K562 (cell line): ENCODE measurements at regions not wholly inside any gene's neighbourhood (a gene's known extent, or its start where the extent isn't known, plus 50 kb on each side); places are given as distances from the start of the nearest gene placed in this dataset.

Experiments used
- ATAC-seq: fragments of 200-7000 bp; cut with Tn5 transposase; 3 replicates; pipeline ENCODE4 v1.9.1; 2020; ENCODE audit warnings: moderate library complexity
- BruUV-seq: library from RNA; stranded (reverse); fragments of 400-500 nt; replicated peaks from 2 replicates; lab custom pipeline; 2021; lab: Mats Ljungman, UMichigan
- CTCF ChIA-PET: fragments of 300-600 bp; formaldehyde crosslinking; extraction: SDS; loops from one replicate; lab custom pipeline; 2021; ENCODE audit warnings: low intra/inter-chr PET ratio; lab: Yijun Ruan, JAX
- POLR2A ChIA-PET: fragments of 300-600, 350-650 bp; sonication (Branson Sonifier 250); formaldehyde crosslinking; extraction: SDS; loops from one replicate; lab custom pipeline; 2021; ENCODE audit warnings: antibody characterized with exemption, inconsistent platforms; lab: Yijun Ruan, JAX
- DNase-seq, 4 experiments: peaks; one replicate each; pipeline versions ENCODE4 v3.0.0 to v3.0.0-alpha.2; 2011 to 2018; ENCODE audit warnings: low spot score in 3 of 4, mixed read lengths in 3 of 4; ENCODE audit errors: extremely low read depth in 1 of 4
- FAIRE-seq: peaks from 2 replicates; lab custom pipeline; 2011; peaks lifted over from hg19 to GRCh38; lab: Jason Lieb, UNC
- H2AFZ ChIP-seq: 2 replicates; pipeline ENCODE4 v1.6.0; 2011; ENCODE audit warnings: low read depth, low read length, control low read depth, inconsistent platforms
- H3K27ac ChIP-seq: fragments of 200-600 bp; 3 replicates; pipeline ENCODE4 v1.8.0; 2011; ENCODE audit warnings: low read depth, mild to moderate bottlenecking, control low read depth, inconsistent platforms, low read length, moderate library complexity, mixed read lengths; ENCODE audit errors: extremely low read depth
- H3K27me3 ChIP-seq, 2 experiments: fragments of 300-600 bp in 1 of 2; 2 replicates in 1 of 2; 3 replicates in 1 of 2; pipeline versions ENCODE4 v1.6.0 to v1.8.0; 2011; ENCODE audit warnings: inconsistent platforms in 2 of 2, low read length in 2 of 2, mild to moderate bottlenecking in 1 of 2, mixed read lengths in 1 of 2, moderate library complexity in 1 of 2; ENCODE audit not compliant: control insufficient read depth in 2 of 2, insufficient read depth in 2 of 2
- H3K36me3 ChIP-seq: fragments of 300-600 bp; 3 replicates; pipeline ENCODE4 v1.8.0; 2011; ENCODE audit warnings: mild to moderate bottlenecking, low read length, inconsistent platforms; ENCODE audit not compliant: control insufficient read depth, insufficient read depth
- H3K4me1 ChIP-seq, 2 experiments: fragments of 200-600 bp in 1 of 2; replicated peaks in 1 of 2; 2 replicates in 1 of 2; 3 replicates in 1 of 2; pipeline versions ENCODE4 v1.5.1 to v1.8.0; 2011; ENCODE audit warnings: inconsistent platforms in 2 of 2, low read length in 2 of 2, mild to moderate bottlenecking in 1 of 2, mixed read lengths in 1 of 2, moderate library complexity in 1 of 2; ENCODE audit not compliant: control insufficient read depth in 2 of 2, insufficient read depth in 2 of 2
- H3K4me2 ChIP-seq: 2 replicates; pipeline ENCODE4 v1.6.1; 2011; ENCODE audit warnings: low read length, control low read depth, inconsistent platforms, mixed read lengths; ENCODE audit not compliant: insufficient read depth
- H3K4me3 ChIP-seq: fragments of 200-600 bp; sonication (generic), shearing (Covaris generic); 2 replicates; pipeline ENCODE4 v1.5.1; 2016; ENCODE audit warnings: control low read depth, inconsistent platforms
- H3K79me2 ChIP-seq: fragments of 200-600 bp; 3 replicates; pipeline ENCODE4 v1.8.0; 2011; ENCODE audit warnings: low read length, inconsistent platforms; ENCODE audit not compliant: control insufficient read depth, insufficient read depth
- H3K9ac ChIP-seq, 2 experiments: 2 replicates each; pipeline versions ENCODE4 v1.6.0 to v1.6.1; 2011; ENCODE audit warnings: low read depth in 2 of 2, low read length in 2 of 2, control low read depth in 1 of 2, inconsistent platforms in 1 of 2, mild to moderate bottlenecking in 1 of 2, mixed read lengths in 1 of 2; ENCODE audit not compliant: insufficient read depth in 1 of 2
- H3K9me1 ChIP-seq: one replicate; pipeline ENCODE4 v1.6.0; 2011; ENCODE audit warnings: inconsistent platforms, mild to moderate bottlenecking, low read length, moderate library complexity; ENCODE audit not compliant: control insufficient read depth, insufficient read depth
- H3K9me3 ChIP-seq: replicated peaks from 2 replicates; pipeline ENCODE4 v1.5.1; 2011; ENCODE audit warnings: low read depth, low read length, inconsistent platforms; ENCODE audit not compliant: control insufficient read depth, insufficient read depth
- H4K20me1 ChIP-seq: replicated peaks from 2 replicates; pipeline ENCODE4 v1.6.1; 2011; ENCODE audit warnings: low read length, inconsistent platforms, mixed read lengths; ENCODE audit not compliant: control insufficient read depth, insufficient read depth
- ASH1L ChIP-seq: fragments of 450-650 bp; IDR thresholded peaks from 2 replicates; pipeline ENCODE4 v1.6.1; 2018; ENCODE audit warnings: borderline replicate concordance, mild to moderate bottlenecking, low read depth; ENCODE audit not compliant: partially characterized antibody
- HIVEP1 ChIP-seq: fragments of 250-450 bp; sonication (Bioruptor Pico); IDR thresholded peaks from 2 replicates; pipeline ENCODE4 v1.4.0; 2020; ENCODE audit warnings: mild to moderate bottlenecking
- MBD1 ChIP-seq: fragments of 250-450 bp; sonication (Bioruptor Pico); IDR thresholded peaks from 2 replicates; pipeline ENCODE4 v1.8.0; 2022; ENCODE audit warnings: inconsistent platforms
- MGA ChIP-seq: fragments of 450-650 bp; IDR thresholded peaks from 2 replicates; pipeline ENCODE4 v1.6.1; 2016; ENCODE audit warnings: mild to moderate bottlenecking, moderate library complexity
- MTA1 ChIP-seq: fragments of 450-650 bp; IDR thresholded peaks from 2 replicates; pipeline ENCODE4 v1.6.1; 2017; ENCODE audit warnings: borderline replicate concordance
- PHB2 ChIP-seq: fragments of 450-650 bp; IDR thresholded peaks from 2 replicates; pipeline ENCODE4 v1.6.1; 2017; ENCODE audit warnings: low read depth
- PML ChIP-seq: IDR thresholded peaks from 2 replicates; pipeline ENCODE4 v1.6.1; 2012; ENCODE audit warnings: low read length, inconsistent platforms
- RFX7 ChIP-seq: fragments of 250-450 bp; sonication (Bioruptor Pico); IDR thresholded peaks from 2 replicates; pipeline ENCODE4 v1.5.1; 2021; ENCODE audit warnings: mild to moderate bottlenecking
- ZNF140 ChIP-seq: fragments of 250-450 bp; sonication (Bioruptor Pico); IDR thresholded peaks from 2 replicates; pipeline ENCODE4 v1.8.0; 2021; ENCODE audit warnings: moderate library complexity, mild to moderate bottlenecking, inconsistent platforms
- ZNF431 ChIP-seq: sonication (generic); formaldehyde crosslinking; IDR thresholded peaks from 2 replicates; pipeline ENCODE4 v1.8.0; 2022; ENCODE audit warnings: mild to moderate bottlenecking, missing genetic modification reagents
- WGBS: fragments of 100-300 bp; shearing (Covaris generic); methylation state at CpG from one replicate; pipeline ENCODE4 v1.1.6; 2016; ENCODE audit warnings: low coverage, mixed read lengths; ENCODE audit not compliant: insufficient coverage; ENCODE audit errors: missing lambda C conversion rate; 5-methylcytosine and 5-hydroxymethylcytosine counted together
- in situ Hi-C: fragments of 300-500 bp; cut with MboI; formaldehyde crosslinking; loops from 4 replicates; pipeline ENCODE4 v1.15.0; 2018; ENCODE audit warnings: inconsistent platforms, mixed read lengths
- intact Hi-C: fragments of 100-400 bp; cut with micrococcal nuclease; formaldehyde crosslinking; loops from 2 replicates; pipeline ENCODE4 v1.14.2; 2022

GRCh38 chr3:194852345-194852744 lies 166.7 kb downstream of the FAM43A start:
- no peaks in the 10 kb centered on the region for H3K79me2 ChIP-seq
- H3K9me1 ChIP-seq, result peaks cover 3% of the 10 kb centered on the region
- in situ Hi-C loops (no loop called here), intact Hi-C loops (no loop called here)
- no peaks in the 10 kb centered on the region; the same call in 1 of the 2 replicates for H4K20me1 ChIP-seq
- CTCF ChIA-PET, result no interaction called here
- H3K4me1 ChIP-seq, result no peaks in the 10 kb centered on the region
- WGBS, result 2% methylated on average over 22 of the region's 22 CpGs
- no peak overlapping the region for H3K9ac ChIP-seq
- no peak overlapping the region for H3K4me2 ChIP-seq
- H3K36me3 ChIP-seq, result no peaks in the 10 kb centered on the region
- POLR2A ChIA-PET, result interaction anchor here (0.7 to 1.2 kb wide), 2 partner anchors 12 to 19 kb away, joined by 3 to 4 read pairs; no protein-coding TSS in a partner anchor
- FAIRE-seq (no peak), DNase-seq (no peak), ATAC-seq (no peak)
- H3K9me3 ChIP-seq, result no peaks in the 10 kb centered on the region
- H3K4me3 ChIP-seq, result no peak overlapping the region
- H2AFZ ChIP-seq, result no peak overlapping the region
- peaks cover 36 to 68% of the 10 kb centered on the region in 2 experiments for H3K27me3 ChIP-seq
- TF ChIP-seq ZNF431 (no peak), ASH1L (no peak), RFX7 (CRISPR knock-in tag) (no peak), PHB2 (no peak), HIVEP1 (no peak), PML (no peak), MTA1 (no peak), MGA (no peak), MBD1 (CRISPR knock-in tag) (no peak), ZNF140 (no peak)
- no peak overlapping the region for H3K27ac ChIP-seq
- no TSS peak for BruUV-seq
